ENCODE measurements at regions not wholly inside any gene's neighbourhood (a gene's known extent, or its start where the extent isn't known, plus 50 kb on each side); places are given as distances from the start of the nearest gene placed in this dataset.
"Not testable (repeated sequence)": the region's sequence is repeated elsewhere in the genome, so short reads cannot be mapped to it uniquely, and the experiment has no call there.

- no peak for FAIRE-seq
Measured at GRCh38 chr5:105639068-105639467, 2031.7 kb downstream of the EFNA5 start.

DNA sequence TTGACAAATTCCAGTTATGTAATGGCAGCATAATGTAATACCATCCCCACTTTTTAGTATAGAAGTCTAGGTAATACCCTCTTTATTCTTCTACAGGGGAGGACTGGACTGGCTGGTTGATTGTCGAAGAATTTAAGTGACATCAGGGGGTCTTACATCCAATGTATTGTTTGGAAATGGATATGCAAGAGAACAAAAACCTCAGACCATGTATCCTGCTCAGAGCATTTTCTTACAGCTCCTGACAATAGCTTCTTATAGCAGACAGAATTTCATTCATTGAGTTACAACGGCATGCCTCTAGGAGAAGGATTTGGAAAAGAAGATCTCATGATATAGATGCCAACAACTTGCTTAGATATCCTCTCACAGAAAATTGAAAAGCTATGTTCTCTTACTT, 2032.3 kb downstream of the EFNA5 start:
- FAIRE-seq = no peak

GRCh38 chr5:105632043-105632442, 2038.7 kb downstream of the EFNA5 start:
- no peak for FAIRE-seq

GRCh38 chr5:105630803-105631202, 2039.9 kb downstream of the EFNA5 start:
- no peak for FAIRE-seq

GRCh38 chr5:105619725-105620124, 2051.0 kb downstream of the EFNA5 start:
- no peak for FAIRE-seq

- no peak for FAIRE-seq
Measured at GRCh38 chr5:105617436-105618215, 2053.1 kb downstream of the EFNA5 start.

DNA sequence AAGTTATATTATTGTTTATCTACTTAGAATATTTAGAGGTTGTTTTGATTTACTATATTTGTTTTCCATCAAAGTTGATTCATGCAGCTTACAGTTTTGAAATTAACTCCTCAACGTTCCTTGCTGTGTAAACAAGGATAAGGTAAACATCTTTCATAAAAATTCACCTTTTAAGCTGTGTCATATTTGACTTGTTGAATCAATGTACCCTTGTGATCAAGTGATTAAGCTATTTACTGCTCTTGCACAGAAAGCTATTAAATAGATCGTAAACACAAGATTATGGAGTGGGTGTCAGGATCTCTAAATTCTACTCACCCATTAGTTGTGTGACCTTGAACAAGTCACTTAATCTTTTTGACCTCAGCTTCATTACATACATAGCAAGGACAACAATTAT, 2054.0 kb upstream of the NUDT12 start:
- no peak for FAIRE-seq

DNA sequence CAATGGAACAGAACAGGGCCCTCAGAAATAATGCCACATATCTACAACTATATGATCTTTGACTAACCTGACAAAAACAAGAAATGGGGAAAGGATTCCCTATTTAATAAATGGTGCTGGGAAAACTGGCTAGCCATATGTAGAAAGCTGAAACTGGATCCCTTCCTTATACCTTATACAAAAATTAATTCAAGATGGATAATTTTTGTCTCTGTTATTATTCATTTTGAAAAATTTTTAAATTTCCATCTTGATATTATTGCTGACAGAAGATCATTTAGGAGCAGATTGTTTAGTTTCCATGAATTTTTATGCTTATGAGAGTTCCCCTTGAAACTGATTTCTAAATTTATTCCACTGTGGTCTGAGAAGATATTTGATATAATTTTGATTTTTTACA, 2039.8 kb upstream of the NUDT12 start:
- FAIRE-seq = not testable (repeated sequence)

- no peak for FAIRE-seq
Measured at GRCh38 chr5:105593011-105593760, 2030.6 kb upstream of the NUDT12 start.

DNA sequence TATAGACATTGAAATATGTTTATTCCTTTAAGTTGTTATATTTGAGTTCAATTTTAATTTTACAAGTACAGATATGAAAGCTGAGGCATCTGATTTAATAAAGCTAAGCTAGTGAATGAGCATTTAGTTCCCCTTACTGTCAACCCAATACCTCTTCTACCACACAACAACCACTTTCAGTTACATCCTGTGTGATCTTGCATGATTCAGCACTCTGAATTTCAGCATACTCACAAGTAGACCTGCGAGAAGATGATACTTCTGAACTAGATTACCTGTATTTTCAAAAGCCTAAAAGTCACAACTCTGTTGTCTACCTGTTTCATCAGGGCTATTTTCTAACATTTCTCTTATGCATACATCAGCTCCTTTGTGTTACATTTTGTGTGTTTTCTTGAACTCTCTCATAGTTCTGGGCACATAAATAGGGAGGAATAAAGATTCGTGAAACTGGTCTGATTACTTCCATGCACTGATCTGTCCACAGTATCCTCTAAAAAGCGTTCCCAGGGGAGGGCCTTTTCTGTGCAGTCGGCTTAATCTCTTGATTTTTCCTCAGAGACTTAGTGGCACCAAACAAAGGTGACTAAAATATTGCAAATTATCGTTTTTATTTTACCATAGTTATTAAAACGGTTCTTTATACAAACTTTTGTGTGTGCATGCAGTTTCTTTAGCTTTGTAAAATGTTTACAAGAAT, 2025.5 kb upstream of the NUDT12 start:
- FAIRE-seq = no peak

GRCh38 chr5:105581988-105582690, 2019.5 kb upstream of the NUDT12 start:
- FAIRE-seq = no peak

DNA sequence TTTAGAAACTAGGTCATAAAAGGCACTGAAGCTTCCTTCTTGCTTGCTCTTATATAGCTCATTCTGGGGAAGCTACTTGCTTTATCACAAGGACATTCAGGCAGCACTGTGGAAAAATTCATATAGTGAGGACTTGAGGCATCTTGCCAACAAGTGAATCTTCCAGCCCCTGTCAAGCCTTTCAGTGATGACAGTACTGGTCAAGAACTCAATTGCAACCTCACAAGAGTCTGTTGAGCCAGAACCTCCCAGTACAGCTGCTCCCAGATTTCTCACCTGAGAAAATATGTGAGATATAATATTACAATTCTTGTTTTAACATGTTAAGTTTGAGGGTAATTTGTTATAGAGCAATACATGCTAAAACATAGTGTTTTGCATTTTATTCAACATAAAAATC, 2011.0 kb upstream of the NUDT12 start:
- no peak for FAIRE-seq

DNA sequence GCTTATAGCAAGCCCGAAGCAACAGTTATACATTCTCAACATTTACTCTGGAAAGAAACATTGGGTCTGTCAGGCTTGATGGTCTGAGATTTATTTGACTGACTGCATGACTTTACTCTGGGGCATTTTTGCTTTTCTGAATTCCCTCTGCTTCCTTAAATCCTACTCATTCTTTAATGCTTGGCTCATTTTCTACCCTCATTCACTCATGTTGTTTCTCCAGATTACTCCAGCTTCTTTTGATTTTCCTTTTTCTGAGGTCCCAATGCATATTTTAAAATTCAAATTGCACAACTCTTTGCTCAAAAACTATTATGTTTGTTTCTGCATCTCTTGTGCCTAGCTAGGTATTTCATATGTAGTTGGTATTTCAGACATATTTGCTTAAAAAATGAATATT, 2002.9 kb upstream of the NUDT12 start:
- no peak for FAIRE-seq

DNA sequence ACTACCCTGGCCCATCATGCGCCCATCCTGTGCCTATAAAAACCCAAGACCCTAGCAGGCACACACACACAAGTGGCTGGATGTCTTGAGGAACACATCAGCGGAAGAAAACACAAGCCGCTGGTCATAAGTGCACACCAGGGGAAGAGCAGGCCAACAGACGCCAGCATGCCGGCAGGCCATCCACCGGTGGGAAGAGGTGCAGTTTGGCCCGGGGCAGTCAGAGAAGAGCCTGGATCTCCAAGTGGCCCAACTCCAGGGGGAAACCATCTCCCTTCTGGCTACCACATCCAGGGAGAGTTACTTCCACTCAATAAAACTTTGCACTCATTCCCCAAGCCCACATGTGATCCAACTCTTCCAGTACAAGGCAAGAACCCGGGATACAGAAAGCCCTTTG, 2001.3 kb upstream of the NUDT12 start:
- no peak for FAIRE-seq

DNA sequence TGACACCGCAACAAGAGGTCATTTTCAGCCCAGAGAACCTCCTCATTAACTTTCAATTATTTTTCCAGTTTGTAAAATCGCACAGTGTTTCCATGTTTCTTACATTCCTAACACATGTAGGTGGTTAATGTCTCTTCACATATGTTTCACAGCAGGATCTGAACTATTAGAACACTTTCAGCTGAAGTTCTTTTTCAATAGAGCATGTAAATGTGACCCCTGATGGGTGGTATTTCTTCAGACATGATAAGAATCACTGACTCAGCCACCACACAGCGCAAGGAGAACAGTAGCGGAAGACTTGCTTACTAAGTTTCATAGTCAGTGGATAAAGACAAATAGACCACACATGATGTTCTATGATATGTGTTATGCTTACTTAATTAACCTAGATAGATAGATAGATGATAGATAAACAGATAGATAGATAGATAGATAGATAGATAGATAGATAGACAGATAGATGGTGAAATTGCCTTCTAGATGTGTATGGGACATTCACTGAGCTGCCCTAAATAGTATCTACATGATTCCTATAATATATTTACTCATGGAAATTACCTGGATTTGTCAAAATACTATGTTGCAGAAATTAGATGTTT, 1992.1 kb upstream of the NUDT12 start:
- no peak for FAIRE-seq

GRCh38 chr5:105544300-105544699, 1981.7 kb upstream of the NUDT12 start:
- FAIRE-seq = no peak

- no peak for FAIRE-seq
Measured at GRCh38 chr5:105536675-105537074, 1974.1 kb upstream of the NUDT12 start.

DNA sequence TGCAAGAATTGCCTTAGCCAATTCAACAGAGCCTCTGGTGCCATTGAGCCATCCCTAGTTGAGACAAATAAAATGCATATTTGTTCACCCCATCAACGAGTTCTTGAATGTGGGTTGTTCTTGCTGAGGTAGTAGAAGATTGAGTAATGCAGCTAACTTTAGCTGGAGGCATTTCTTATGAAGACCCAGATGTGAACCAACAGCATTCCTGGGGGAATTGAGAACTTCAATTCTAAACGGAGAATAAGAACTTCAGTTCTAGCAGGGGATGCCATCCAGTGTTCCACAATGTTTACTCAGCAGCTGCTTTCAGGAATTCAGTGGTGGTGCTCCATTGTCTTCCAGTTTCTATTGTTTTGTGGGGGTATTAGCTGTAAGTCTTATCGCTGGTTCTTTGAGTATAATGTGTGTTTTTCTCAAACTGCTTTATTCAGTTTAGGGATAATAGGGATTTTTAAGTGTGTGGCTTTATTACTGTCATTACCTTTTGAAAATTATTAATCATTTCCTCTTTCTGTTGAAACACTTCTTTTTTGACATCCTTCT, 1968.2 kb upstream of the NUDT12 start:
- no peak for FAIRE-seq

GRCh38 chr5:105529851-105530250, 1967.3 kb upstream of the NUDT12 start:
- FAIRE-seq = no peak

GRCh38 chr5:105508519-105508918, 1945.9 kb upstream of the NUDT12 start:
- no peak for FAIRE-seq

GRCh38 chr5:105506692-105507277, 1944.2 kb upstream of the NUDT12 start:
- no peak for FAIRE-seq

- no peak for FAIRE-seq
Measured at GRCh38 chr5:105503950-105504349, 1941.4 kb upstream of the NUDT12 start.

All from colon (tissue), 2 donors.